ENCODE measurements at regions not wholly inside any gene's neighbourhood (a gene's known extent, or its start where the extent isn't known, plus 50 kb on each side); places are given as distances from the start of the nearest gene placed in this dataset.

DNA sequence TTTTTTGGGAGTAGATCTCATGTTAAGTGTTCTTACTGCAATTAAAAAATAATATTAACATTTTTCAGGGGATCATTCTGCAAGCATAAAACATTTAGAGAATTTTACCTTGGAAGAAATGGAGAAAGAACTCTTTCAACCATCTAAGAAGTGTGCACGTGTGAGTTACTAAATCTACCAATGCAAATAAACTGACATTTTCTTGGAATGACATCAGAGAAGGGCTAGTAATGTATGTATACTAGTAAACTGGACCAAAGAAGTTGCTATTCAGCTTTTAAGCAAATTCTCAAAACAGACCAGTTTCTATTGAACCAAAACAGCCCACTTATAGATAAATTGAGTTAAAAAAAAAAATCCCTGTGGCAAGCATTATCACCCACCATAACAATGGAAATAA, 191.2 kb downstream of the BTBD3 start:
- TF ChIP-seq, protein P1, sequence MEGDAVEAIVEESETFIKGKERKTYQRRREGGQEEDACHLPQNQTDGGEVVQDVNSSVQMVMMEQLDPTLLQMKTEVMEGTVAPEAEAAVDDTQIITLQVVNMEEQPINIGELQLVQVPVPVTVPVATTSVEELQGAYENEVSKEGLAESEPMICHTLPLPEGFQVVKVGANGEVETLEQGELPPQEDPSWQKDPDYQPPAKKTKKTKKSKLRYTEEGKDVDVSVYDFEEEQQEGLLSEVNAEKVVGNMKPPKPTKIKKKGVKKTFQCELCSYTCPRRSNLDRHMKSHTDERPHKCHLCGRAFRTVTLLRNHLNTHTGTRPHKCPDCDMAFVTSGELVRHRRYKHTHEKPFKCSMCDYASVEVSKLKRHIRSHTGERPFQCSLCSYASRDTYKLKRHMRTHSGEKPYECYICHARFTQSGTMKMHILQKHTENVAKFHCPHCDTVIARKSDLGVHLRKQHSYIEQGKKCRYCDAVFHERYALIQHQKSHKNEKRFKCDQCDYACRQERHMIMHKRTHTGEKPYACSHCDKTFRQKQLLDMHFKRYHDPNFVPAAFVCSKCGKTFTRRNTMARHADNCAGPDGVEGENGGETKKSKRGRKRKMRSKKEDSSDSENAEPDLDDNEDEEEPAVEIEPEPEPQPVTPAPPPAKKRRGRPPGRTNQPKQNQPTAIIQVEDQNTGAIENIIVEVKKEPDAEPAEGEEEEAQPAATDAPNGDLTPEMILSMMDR (IDR thresholded peaks at IDR 0.05), result no peak
- TF ChIP-seq POLR2A (IDR thresholded peaks at IDR 0.05), result no peak
- no peak overlapping the region for H3K4me3 ChIP-seq
- peaks cover 0 to 6% (median 0%) of the 10 kb centered on the region in 4 donors for H3K27me3 ChIP-seq
- H3K4me1 ChIP-seq, result peaks cover 0 to 23% (median 9%) of the 10 kb centered on the region in 3 donors
- 41 to 45% methylated on average over 1 of the region's 1 CpG for WGBS, 2 donors
- no peak for DNase-seq
- no peaks in the 10 kb centered on the region for H3K36me3 ChIP-seq
- intact Hi-C loops (cut with DNase I), result no loop called here
- no peaks in the 10 kb centered on the region for H3K9me3 ChIP-seq
- no peak overlapping the region for H3K27ac ChIP-seq

DNA sequence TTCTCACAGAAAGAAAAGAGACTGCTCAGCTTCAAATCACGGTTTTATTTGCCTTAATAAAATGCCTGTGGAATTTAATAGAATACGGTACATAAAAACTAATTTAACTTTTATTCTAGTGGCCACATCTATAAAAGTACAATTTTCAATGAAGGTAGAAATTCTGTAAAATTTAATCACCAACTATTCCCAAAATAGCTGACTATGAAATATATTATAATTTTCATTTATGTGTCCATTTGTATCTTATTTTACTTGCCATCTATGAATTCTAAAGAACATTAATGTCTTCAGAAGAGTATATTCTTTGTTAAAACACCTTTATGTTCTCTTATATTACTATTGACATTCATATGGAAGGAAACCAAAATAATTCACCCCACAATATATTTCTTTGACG, 192.6 kb downstream of the BTBD3 start:
- Histone ChIP-seq H3K27ac (no peak overlapping the region), H3K4me1 (peaks cover 0 to 28% (median 9%) of the 10 kb centered on the region in 3 donors), H3K9me3 (no peaks in the 10 kb centered on the region), H3K36me3 (no peaks in the 10 kb centered on the region), H3K4me3 (no peak overlapping the region), H3K27me3 (peaks cover 0 to 12% (median 0%) of the 10 kb centered on the region in 4 donors)
- TF ChIP-seq, protein P1 (IDR thresholded peaks at IDR 0.05), result no peak
- no peak for TF ChIP-seq POLR2A (IDR thresholded peaks at IDR 0.05)
- 69 to 77% methylated on average over 3 of the region's 3 CpGs for WGBS, 2 donors
- DNase-seq, result no peak
- intact Hi-C loops (cut with DNase I), result no loop called here

DNA sequence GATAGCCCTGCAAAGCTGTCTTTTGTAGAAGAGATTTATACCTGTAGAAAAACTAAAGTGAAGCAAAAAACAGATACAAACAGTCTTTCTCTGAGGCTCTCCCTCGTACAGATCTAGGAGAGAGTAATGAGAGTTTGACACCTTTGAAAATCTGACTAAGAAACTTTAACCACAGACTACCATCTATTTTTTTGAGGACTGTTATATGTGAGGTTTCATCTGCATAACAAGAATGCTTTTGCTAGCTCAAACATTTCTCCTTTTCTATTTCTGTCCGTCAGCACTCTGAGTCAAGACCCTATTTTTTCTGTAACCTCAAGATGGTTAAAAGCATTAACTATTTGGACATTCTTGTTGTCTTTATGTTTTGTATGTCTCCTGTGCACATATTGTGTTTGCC, 193.0 kb downstream of the BTBD3 start:
- Histone ChIP-seq H3K27me3 (peaks cover 0 to 14% (median 0%) of the 10 kb centered on the region in 4 donors), H3K27ac (no peak overlapping the region), H3K9me3 (no peaks in the 10 kb centered on the region), H3K4me1 (peaks cover 0 to 28% (median 9%) of the 10 kb centered on the region in 3 donors), H3K4me3 (no peak overlapping the region), H3K36me3 (no peaks in the 10 kb centered on the region)
- no peak for TF ChIP-seq POLR2A (IDR thresholded peaks at IDR 0.05)
- TF ChIP-seq, protein P1 (IDR thresholded peaks at IDR 0.05), result no peak
- 40% methylated on average over 2 of the region's 2 CpGs for WGBS, 2 donors
- intact Hi-C loops (cut with DNase I), result no loop called here
- DNase-seq, result no peak

DNA sequence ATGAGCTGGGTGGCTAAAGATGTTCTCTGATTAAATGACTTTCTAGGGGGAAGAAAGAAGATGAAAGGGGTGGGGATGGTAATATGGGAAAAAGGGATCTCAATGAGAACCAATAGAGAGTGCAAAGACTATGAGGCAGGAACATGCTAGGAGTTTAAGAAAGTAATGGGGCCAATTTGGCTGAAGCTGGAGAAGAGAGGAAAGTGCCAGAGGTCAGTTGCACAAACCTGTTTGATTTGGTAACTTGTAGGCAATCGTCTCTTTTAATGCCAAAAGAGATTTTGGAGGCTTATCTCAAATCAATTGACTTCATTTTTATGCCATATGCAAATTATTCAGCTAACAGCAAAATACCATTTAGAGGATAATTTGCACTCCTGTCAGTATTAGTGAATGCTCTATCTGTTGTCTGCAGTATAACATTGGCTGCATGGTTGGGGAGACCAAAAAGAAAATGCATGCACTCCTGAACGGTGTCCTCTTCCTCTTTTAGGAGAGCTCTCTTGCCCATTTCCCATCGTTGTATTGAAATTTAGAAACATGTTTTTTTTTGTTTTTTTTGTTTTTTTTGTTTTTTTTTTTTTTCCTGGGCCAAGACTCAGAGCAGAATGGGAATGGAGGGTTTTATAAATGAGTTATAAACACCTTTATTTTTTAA, 193.9 kb downstream of the BTBD3 start:
- no peaks in the 10 kb centered on the region for H3K9me3 ChIP-seq
- no peaks in the 10 kb centered on the region for H3K36me3 ChIP-seq
- DNase-seq, result no peak
- no peak overlapping the region for H3K4me3 ChIP-seq
- TF ChIP-seq, protein P1 (IDR thresholded peaks at IDR 0.05), result no peak
- TF ChIP-seq POLR2A (IDR thresholded peaks at IDR 0.05), result no peak
- H3K4me1 ChIP-seq, result peaks cover 0 to 28% (median 9%) of the 10 kb centered on the region in 3 donors
- intact Hi-C loops (cut with DNase I), result no loop called here
- peaks cover 0 to 18% (median 0%) of the 10 kb centered on the region in 4 donors for H3K27me3 ChIP-seq
- 32 to 35% methylated on average over 3 of the region's 3 CpGs for WGBS, 2 donors
- no peak overlapping the region for H3K27ac ChIP-seq

DNA sequence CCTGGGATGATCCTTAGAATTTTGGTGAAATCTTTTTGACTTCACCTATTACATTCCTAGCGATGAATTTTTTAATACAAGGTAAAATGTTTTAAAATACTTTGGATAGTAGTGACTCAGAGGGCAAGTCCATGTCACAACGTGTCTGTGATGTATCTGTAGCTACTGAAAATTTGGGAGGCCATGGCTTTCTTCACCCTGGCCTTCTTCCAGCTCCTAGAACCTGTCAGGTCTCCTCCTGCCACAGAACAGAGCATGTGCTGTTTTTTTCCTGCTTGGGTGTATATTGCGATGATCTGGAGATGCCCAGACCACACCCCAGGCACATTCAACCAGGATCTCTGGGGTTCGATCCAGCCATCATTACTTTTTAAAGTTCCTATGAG, 194.4 kb downstream of the BTBD3 start:
- H3K4me1 ChIP-seq, result peaks cover 0 to 28% (median 9%) of the 10 kb centered on the region in 3 donors
- no peak overlapping the region for H3K27ac ChIP-seq
- intact Hi-C loops (cut with DNase I), result no loop called here
- H3K36me3 ChIP-seq, result no peaks in the 10 kb centered on the region
- peaks cover 0 to 19% (median 0%) of the 10 kb centered on the region in 4 donors for H3K27me3 ChIP-seq
- DNase-seq, result no peak
- no peak overlapping the region for H3K4me3 ChIP-seq
- WGBS, 2 donors, result 32 to 48% methylated on average over 4 of the region's 4 CpGs
- TF ChIP-seq POLR2A (IDR thresholded peaks at IDR 0.05), result no peak
- TF ChIP-seq, protein P1 (IDR thresholded peaks at IDR 0.05), result no peak
- H3K9me3 ChIP-seq, result no peaks in the 10 kb centered on the region
